NT2/D1 (cell line): ENCODE measurements at regions not wholly inside any gene's neighbourhood (a gene's known extent, or its start where the extent isn't known, plus 50 kb on each side); places are given as distances from the start of the nearest gene placed in this dataset.
"Not testable (repeated sequence)": the region's sequence is repeated elsewhere in the genome, so short reads cannot be mapped to it uniquely, and the experiment has no call there.

Experiments used
- SUZ12 ChIP-seq: IDR thresholded peaks from 2 replicates; pipeline ENCODE4 v1.6.1; 2011; ENCODE audit not compliant: insufficient read length, insufficient read depth; ENCODE audit errors: extremely low read depth
- YY1 ChIP-seq: IDR thresholded peaks from 2 replicates; pipeline ENCODE4 v1.6.1; 2011; ENCODE audit not compliant: insufficient read length, insufficient read depth
- ZNF274 ChIP-seq: IDR thresholded peaks from 2 replicates; pipeline ENCODE4 v1.6.1; 2011; ENCODE audit warnings: mild to moderate bottlenecking, low read depth, low read length

- not testable (repeated sequence) for TF ChIP-seq SUZ12, YY1, ZNF274
Measured at GRCh38 chr2:239718991-239719390, 306.2 kb downstream of the NDUFA10 start.
